CD4-positive, alpha-beta T cell (primary cell): ENCODE measurements at regions not wholly inside any gene's neighbourhood (a gene's known extent, or its start where the extent isn't known, plus 50 kb on each side); places are given as distances from the start of the nearest gene placed in this dataset.

Source experiments
- ATAC-seq: fragments of 200-7000 bp; cut with Tn5 transposase; one replicate; pipeline ENCODE4 v1.10.0; 2022; ENCODE audit warnings: mild to moderate bottlenecking; ENCODE audit not compliant: poor library complexity
- CTCF ChIA-PET: fragments of 350-600 bp; sonication (Branson Sonifier 250); formaldehyde crosslinking; loops from one replicate; lab custom pipeline; 2021; ENCODE audit warnings: antibody characterized with exemption, inconsistent platforms; lab: Charles Lee
- POLR2A ChIA-PET: fragments of 350-600 bp; sonication (Branson Sonifier 250); formaldehyde crosslinking; loops from one replicate; lab custom pipeline; 2021; ENCODE audit warnings: antibody characterized with exemption, inconsistent platforms; lab: Charles Lee
- DNase-seq, 14 experiments: peaks; one replicate each; pipeline ENCODE4 v3.0.0-alpha.2; 2013 to 2020; ENCODE audit warnings: mixed read lengths in 2 of 14
- H3K27ac ChIP-seq, 2 donors: one replicate each; pipeline versions ENCODE4 v1.5.1 to v1.7.0; 2013; ENCODE audit warnings: low read length in 2 of 2, low read depth in 1 of 2, mild to moderate bottlenecking in 1 of 2
- H3K27me3 ChIP-seq, 2 experiments: 1 replicate in 1 of 2; 2 replicates in 1 of 2; pipeline versions ENCODE4 v1.6.1 to v1.7.0; 2013; ENCODE audit warnings: low read length in 2 of 2, control low read depth in 1 of 2, mild to moderate bottlenecking in 1 of 2, moderate library complexity in 1 of 2; ENCODE audit not compliant: insufficient read depth in 2 of 2, control insufficient read depth in 1 of 2
- H3K36me3 ChIP-seq: one replicate; pipeline ENCODE4 v1.6.1; 2013; ENCODE audit warnings: low read length, control low read depth; ENCODE audit not compliant: insufficient read depth
- H3K4me1 ChIP-seq: one replicate; pipeline ENCODE4 v1.6.1; 2013; ENCODE audit warnings: low read length, control low read depth; ENCODE audit not compliant: insufficient read depth
- H3K4me3 ChIP-seq: one replicate; pipeline ENCODE4 v1.5.1; 2013; ENCODE audit warnings: mild to moderate bottlenecking, low read length, moderate library complexity
- H3K9me3 ChIP-seq, 2 experiments: 1 replicate in 1 of 2; 2 replicates in 1 of 2; pipeline versions ENCODE4 v1.6.1 to v1.7.0; 2013; ENCODE audit warnings: low read length in 2 of 2, mild to moderate bottlenecking in 2 of 2, control low read depth in 1 of 2, moderate library complexity in 1 of 2; ENCODE audit not compliant: control insufficient read depth in 1 of 2, insufficient read depth in 1 of 2
- H3K27ac Mint-ChIP-seq: one replicate; pipeline ENCODE4 v1.8.0; 2020; ENCODE audit warnings: mixed read lengths
- H3K27me3 Mint-ChIP-seq: one replicate; pipeline ENCODE4 v1.8.0; 2021; ENCODE audit warnings: mixed read lengths
- H3K36me3 Mint-ChIP-seq: one replicate; pipeline ENCODE4 v1.8.0; 2021; ENCODE audit warnings: low read depth, mixed read lengths
- H3K4me1 Mint-ChIP-seq: one replicate; pipeline ENCODE4 v1.8.0; 2021; ENCODE audit warnings: low read depth, mixed read lengths
- H3K4me3 Mint-ChIP-seq: one replicate; pipeline ENCODE4 v1.8.0; 2020; ENCODE audit warnings: mild to moderate bottlenecking, mixed read lengths
- H3K9me3 Mint-ChIP-seq: one replicate; pipeline ENCODE4 v1.8.0; 2020; ENCODE audit warnings: mixed read lengths
- intact Hi-C, 2 experiments: fragments of 100-400 bp; cut with DNase I in 1 of 2; cut with micrococcal nuclease in 1 of 2; formaldehyde crosslinking; loops; one replicate each; pipeline versions ENCODE4 v1.15.1 to v1.9.0; 2023 to 2025; cut with DNase I, micrococcal nuclease
- TF ChIP-seq, protein P1 (sequence below): fragments of 200-600 bp; IDR thresholded peaks from one replicate; pipeline ENCODE4 v1.8.0; 2022; ENCODE audit warnings: antibody characterized with exemption, mild to moderate bottlenecking

DNA sequence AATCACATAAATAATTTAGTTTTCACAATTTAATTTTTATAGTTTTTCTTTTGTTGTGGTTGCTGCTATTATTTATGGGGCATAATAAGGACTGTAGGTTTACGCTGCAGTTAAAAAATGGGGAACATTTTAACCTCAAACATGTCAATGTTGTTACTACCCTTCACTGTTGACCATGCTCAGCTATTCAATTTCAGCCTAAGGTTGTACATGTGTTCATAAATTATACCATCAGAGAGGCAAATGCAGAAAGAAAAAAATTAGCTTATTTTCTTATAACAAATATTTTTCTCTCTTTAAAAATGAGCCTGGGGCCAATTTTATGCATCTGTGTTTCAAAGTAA, 110.1 kb upstream of the PITRM1 start:
- Histone ChIP-seq H3K36me3 (no peaks in the 10 kb centered on the region), H3K9me3 (no peaks in the 10 kb centered on the region), H3K4me3 (no peak overlapping the region), H3K27me3 (no peaks in the 10 kb centered on the region), H3K4me1 (no peaks in the 10 kb centered on the region), H3K27ac (no peak overlapping the region)
- no peak for ATAC-seq
- H3K27me3 Mint-ChIP-seq, result peaks cover 10% of the 10 kb centered on the region
- ChIA-PET CTCF (no interaction called here), POLR2A (no interaction called here)
- H3K9me3 Mint-ChIP-seq, result no peaks in the 10 kb centered on the region
- intact Hi-C loops, result no loop called here
- H3K27ac Mint-ChIP-seq, result no peak overlapping the region
- no peaks in the 10 kb centered on the region for H3K4me1 Mint-ChIP-seq
- no peak for DNase-seq
- TF ChIP-seq, protein P1, sequence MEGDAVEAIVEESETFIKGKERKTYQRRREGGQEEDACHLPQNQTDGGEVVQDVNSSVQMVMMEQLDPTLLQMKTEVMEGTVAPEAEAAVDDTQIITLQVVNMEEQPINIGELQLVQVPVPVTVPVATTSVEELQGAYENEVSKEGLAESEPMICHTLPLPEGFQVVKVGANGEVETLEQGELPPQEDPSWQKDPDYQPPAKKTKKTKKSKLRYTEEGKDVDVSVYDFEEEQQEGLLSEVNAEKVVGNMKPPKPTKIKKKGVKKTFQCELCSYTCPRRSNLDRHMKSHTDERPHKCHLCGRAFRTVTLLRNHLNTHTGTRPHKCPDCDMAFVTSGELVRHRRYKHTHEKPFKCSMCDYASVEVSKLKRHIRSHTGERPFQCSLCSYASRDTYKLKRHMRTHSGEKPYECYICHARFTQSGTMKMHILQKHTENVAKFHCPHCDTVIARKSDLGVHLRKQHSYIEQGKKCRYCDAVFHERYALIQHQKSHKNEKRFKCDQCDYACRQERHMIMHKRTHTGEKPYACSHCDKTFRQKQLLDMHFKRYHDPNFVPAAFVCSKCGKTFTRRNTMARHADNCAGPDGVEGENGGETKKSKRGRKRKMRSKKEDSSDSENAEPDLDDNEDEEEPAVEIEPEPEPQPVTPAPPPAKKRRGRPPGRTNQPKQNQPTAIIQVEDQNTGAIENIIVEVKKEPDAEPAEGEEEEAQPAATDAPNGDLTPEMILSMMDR, result no peak
- H3K36me3 Mint-ChIP-seq, result no peaks in the 10 kb centered on the region
- no peak overlapping the region for H3K4me3 Mint-ChIP-seq

DNA sequence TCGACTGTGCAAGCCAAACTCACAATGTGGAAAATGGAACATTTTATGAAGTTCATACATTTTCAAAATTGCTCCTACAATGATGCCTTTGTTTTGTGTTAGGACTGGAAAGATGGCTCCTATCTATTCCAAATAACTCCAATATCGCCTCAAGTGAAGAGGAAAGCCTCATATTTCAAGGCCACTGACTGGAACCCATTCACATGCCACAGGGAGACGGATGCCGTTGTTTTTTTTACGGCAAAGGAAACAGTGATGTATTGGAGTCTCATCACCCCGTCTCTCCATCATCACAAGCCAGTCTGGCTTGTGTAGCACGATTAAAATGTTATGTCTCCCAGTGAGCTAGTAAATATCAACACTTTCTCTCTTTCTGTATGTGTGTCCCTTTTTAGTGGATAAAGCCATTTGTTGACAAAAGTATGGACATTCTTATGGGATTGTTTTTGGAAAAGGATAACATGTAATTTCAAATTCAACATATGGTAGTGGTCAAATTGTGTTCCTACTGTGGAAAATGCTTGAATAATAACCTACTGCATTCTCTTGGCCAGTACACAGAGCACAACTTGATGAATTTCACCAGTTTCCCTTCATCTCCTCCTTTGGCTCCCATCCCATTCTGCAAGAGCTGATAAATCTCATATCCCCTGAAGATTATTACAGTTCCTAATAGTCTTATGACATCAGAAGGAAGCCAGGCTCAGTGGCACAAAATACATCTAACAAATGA, 109.5 kb upstream of the PITRM1 start:
- TF ChIP-seq, protein P1, result no peak
- Mint-ChIP-seq H3K27ac (no peak overlapping the region), H3K36me3 (no peaks in the 10 kb centered on the region), H3K4me3 (no peak overlapping the region), H3K9me3 (no peaks in the 10 kb centered on the region), H3K4me1 (no peaks in the 10 kb centered on the region), H3K27me3 (peaks cover 10% of the 10 kb centered on the region)
- Histone ChIP-seq H3K27ac (no peak overlapping the region), H3K9me3 (no peaks in the 10 kb centered on the region), H3K27me3 (no peaks in the 10 kb centered on the region), H3K4me1 (no peaks in the 10 kb centered on the region), H3K4me3 (no peak overlapping the region), H3K36me3 (no peaks in the 10 kb centered on the region)
- ATAC-seq, result no peak
- DNase-seq, result no peak
- CTCF ChIA-PET, result no interaction called here
- intact Hi-C loops, result no loop called here
- POLR2A ChIA-PET, result no interaction called here

DNA sequence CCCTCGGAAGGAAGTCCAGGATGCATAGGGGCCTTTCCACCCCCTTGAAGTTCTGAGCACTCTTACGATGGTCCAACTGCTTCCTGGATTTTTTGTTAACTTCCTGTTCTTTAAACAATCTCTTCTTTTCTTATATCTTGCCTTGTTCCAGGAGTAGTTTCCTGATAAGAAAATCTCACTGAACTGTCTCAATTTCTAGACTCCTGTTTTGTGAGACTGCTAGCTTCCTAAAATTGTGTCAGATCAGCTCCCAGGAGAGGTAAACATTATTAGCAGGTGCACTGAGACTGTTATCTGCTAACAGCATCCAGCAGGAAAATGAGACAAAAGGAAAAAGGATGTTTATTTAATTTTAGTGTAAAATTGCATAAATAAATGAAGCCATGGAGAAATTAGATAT, 106.2 kb upstream of the PITRM1 start:
- Histone ChIP-seq H3K27ac (no peak overlapping the region), H3K4me3 (no peak overlapping the region), H3K36me3 (no peaks in the 10 kb centered on the region), H3K9me3 (no peaks in the 10 kb centered on the region), H3K4me1 (no peaks in the 10 kb centered on the region), H3K27me3 (no peaks in the 10 kb centered on the region)
- H3K4me1 Mint-ChIP-seq, result no peaks in the 10 kb centered on the region
- ChIA-PET CTCF (no interaction called here), POLR2A (no interaction called here)
- DNase-seq, result no peak
- no peaks in the 10 kb centered on the region for H3K9me3 Mint-ChIP-seq
- H3K27ac Mint-ChIP-seq, result no peak overlapping the region
- H3K36me3 Mint-ChIP-seq, result no peaks in the 10 kb centered on the region
- H3K27me3 Mint-ChIP-seq, result peaks cover 8% of the 10 kb centered on the region
- TF ChIP-seq, protein P1, result no peak
- intact Hi-C loops, result no loop called here
- H3K4me3 Mint-ChIP-seq, result no peak overlapping the region
- ATAC-seq, result no peak
